HG03575 (cell line): ENCODE measurements at regions not wholly inside any gene's neighbourhood (a gene's known extent, or its start where the extent isn't known, plus 50 kb on each side); places are given as distances from the start of the nearest gene placed in this dataset.
A peak's percentile ranks its signal among the peaks of the same experiment; 100 is the strongest.
"Not testable (repeated sequence)": the region's sequence is repeated elsewhere in the genome, so short reads cannot be mapped to it uniquely, and the experiment has no call there.

ENCODE experiments used
- ATAC-seq: cut with Tn5 transposase; IDR thresholded peaks from one replicate; pipeline ENCODE4 v1.9.1; 2021; ENCODE audit not compliant: unreplicated experiment, insufficient number of reproducible peaks, low FRiP score; ENCODE audit errors: extremely low read depth

DNA sequence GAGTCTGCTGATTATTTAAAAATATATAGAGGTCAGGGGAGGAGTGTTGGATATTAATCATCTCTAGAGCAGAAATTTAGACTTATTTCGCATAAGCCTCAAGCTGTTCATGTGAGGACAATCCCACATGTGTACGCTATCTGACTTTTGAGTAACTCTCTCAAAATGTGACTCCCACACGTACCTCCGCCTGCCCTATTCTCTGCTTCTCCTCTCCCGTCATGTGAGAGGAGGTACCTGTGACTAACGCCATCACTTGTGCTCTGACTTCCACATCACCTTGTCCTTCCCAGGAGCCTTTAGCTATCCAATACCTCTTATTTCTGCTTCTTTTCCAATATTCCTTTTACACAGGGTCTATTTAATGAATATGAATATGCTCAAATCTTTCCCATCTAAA, 119.3 kb upstream of the CALCR start:
- no peak for ATAC-seq

DNA sequence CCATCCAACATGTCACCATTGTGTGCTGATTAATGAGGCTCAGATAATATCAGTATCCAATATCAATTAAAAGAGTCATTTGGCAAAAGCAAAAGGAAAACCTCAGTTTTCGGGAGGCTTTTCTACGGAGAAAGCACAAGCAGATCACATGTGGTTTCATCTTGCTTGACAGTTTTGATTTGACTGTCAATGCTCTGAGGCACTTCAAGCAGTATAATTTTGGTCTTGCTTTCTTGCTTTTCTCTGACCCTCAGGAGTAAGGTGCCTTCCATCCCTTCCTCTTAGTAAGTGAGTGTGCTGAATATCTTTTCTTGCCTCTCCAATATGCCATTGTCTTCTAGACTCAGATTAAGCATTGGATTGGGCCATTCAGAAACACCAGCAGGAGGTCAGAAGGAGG, 115.5 kb upstream of the CALCR start:
- ATAC-seq = peak; percentile 52

DNA sequence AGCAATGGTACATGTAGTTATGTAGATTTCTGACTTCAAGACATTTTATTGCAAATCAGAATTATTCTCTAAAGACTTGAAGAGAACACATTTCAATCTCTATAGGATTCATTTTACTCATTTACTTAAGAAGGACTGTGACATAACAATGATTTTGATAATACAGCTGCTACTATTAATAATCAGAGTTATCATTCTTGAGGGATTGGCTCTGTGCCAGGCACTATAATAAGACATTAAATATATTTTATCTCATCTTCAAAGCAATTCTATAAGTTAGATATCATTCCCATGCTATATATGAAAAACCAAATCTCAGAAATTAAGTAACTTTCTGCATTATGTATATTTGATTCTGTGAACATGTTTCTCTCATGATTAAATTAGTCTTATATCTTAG, 103.7 kb upstream of the CALCR start:
- no peak for ATAC-seq

DNA sequence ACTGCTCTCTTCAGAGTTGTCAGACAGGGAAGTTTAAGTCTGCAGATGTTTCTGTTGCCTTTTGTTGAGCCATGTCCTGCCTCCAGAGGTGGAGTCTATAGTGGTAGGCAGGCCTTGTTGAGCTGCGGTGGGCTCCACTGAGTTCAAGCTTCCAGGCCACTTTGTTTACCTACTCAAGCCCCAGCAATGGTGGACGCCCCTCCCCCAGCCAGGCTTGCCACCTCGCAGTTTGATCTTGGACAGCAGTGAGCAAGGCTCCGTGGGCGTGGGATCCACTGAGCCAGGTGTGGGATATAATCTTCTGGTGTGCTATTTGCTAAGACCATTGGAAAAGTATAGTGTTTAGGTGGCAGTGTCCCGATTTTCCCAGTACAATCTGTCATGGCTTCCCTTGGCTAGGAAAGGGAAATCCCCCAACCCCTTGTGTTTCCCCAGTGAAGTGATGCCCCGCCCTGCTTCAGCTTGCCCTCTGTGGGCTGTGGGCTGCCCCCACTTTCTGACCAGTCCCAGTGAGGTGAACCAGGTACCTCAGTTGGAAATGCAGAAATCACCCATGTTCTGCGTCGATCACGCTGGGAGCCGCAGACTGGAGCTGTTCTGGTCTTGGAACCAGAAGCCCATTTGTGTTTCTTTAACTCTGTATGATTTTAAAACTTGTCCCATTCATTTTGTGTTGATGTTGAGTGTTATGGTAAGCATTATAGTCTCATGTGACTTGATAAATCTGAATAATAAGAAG, 89.2 kb upstream of the CALCR start:
- ATAC-seq = no peak

DNA sequence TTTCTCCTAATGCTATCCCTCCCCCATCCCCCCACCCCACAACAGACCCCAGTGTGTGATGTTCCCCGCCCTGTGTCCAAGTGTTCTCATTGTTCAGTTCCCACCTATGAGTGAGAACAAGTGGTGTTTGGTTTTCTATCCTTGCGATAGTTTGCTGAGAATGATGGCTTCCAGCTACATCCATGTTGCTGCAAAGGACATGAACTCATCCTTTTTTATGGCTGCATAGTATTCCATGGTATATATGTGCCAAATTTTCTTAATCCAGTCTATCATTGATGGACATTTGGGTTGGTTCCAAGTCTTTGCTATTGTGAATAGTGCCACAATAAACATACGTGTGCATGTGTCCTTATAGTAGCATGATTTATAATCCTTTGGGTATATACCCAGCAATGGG, 83.6 kb upstream of the CALCR start:
- ATAC-seq = not testable (repeated sequence)

DNA sequence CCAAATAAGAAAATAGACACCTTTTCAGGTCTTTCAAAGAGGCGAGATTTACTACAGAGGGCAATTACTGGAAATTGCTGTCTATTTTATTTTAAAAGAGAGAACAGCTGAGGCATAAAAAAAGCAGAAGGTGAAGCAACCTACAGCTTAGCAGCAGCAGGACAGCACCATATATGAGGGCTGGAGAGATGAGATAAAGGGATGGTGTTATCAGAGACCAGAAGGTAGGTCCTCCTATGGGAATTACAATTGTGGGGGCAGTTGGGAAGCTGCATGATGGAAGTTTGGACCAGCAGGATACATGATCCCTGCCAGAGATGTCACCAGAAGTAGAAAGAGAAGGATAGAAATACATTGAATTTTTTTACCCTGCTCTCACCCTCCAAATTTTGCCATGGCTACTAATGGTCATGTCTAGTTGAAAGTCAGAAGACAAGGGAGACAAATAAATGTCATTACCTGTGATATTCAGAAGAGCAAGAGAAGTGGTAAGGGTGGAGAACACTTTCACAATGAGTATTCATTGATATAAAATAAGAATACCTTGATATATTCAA, 77.2 kb upstream of the CALCR start:
- no peak for ATAC-seq

DNA sequence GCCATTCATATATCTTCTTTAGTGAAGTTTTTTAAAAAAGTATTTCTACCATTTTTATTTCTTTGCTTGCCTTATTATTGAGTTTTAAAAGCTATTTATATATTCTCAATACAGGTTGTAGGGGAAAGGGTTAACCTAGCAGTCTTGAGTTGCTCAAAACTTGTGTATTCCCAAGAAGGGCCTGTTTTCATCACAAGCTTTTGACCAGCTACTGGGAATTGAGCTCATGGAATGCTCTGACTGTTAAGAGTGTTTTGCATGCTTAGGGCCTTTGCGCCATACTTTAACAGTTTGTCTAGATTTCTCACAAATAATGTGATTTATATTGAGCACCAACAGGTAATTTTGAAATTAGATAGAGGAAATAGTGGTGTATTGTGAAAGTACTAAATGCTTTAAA, 72.0 kb upstream of the CALCR start:
- ATAC-seq = no peak

DNA sequence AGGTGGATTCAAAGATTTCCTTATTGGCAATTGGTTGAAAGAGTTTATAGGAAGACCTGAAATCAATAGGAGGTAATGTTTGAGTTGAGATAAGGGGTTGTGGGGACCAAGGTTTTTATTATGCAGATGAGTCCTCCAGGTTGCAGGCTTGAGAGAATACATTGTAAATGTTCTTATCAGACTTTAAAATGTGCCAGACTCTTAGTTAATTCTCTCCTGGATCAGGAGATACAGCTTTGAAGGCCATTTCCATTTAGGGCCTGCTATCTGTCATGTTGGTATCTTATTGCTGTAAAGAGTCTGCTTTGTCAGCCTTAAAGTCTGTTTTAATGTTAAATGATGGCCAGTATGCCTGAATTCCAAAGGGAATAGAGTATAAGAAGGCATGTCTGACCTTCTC, 61.8 kb upstream of the CALCR start:
- no peak for ATAC-seq

DNA sequence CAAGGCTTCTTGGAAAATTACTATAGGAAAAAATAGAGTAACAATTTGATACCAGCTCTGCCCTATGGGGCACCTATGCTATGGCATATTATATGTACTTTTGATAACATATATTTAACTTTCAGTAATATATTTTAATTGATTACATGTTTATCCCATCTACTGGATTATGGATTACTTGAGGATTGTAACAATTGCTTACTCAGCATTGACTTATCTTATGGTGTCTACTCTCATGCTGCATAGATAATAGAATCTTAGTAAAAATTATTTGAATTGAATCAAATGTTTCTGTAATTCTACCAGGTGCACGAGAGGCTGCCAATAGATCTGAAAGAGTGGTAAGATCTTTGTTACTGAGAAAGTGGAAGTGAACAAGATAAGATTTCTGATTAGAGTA, 57.8 kb upstream of the CALCR start:
- ATAC-seq = no peak

DNA sequence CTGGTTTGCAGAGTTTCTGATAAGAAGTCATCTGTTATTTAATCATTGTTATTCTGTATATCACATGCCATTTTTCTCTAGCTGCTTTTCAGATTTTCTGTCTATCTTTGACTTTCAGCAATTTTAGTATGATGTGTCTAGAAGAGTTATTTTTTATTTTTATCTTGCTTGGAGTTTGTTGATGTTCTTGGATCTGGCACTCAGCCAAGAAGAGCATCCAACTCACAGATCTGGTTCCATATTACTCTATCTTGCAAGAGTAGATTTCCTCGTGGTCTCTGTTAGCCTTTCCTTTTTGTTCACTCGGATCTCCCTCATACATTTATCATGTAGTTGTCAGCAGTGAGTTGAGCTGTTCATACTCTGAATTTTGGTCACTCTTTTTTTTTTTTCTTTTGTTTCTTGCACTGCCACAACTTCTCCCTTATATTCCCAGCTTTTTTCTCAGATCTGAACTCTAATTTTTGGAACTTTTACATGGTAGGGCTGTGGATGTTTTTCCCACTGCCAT, 54.8 kb upstream of the CALCR start:
- ATAC-seq = no peak

DNA sequence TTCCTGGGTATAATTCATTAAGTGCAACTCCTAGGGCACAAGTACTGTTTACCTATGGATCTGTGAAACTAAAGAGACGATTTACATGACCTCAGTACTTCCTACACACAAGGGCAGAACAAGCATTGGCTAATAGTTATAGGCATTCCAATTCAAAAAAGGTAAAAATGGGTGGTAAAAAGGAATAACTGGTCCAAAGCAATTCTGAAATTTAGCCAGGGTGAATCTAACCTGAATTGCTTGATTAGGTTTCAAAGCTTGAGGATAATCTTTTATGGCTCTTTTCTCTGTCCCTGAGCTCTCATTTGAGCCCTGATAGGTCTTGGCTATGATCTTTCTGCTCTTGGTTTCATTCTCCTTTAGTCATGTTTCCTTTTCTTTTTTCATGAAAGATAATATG, 52.3 kb upstream of the CALCR start:
- no peak for ATAC-seq
